GM13977 (cell line): ENCODE measurements at regions not wholly inside any gene's neighbourhood (a gene's known extent, or its start where the extent isn't known, plus 50 kb on each side); places are given as distances from the start of the nearest gene placed in this dataset.

Experiments used
- DNase-seq: peaks from one replicate; pipeline ENCODE4 v3.0.0; 2012; ENCODE audit warnings: low spot score
- in situ Hi-C: fragments of 300-500 bp; cut with MboI; formaldehyde crosslinking; loops from one replicate; pipeline ENCODE4 v1.12.0; 2022; ENCODE audit warnings: low sequenced_read_pairs, low pct_unique_long_range_greater_than_20kb, mixed read lengths, inconsistent platforms; ENCODE audit not compliant: unreplicated experiment
- TF ChIP-seq, protein P1 (sequence below): IDR thresholded peaks from 2 replicates; pipeline ENCODE4 v1.5.1; 2012; ENCODE audit warnings: mild to moderate bottlenecking, control low read depth; ENCODE audit not compliant: insufficient read depth; ENCODE audit errors: extremely low read depth, missing control alignments

DNA sequence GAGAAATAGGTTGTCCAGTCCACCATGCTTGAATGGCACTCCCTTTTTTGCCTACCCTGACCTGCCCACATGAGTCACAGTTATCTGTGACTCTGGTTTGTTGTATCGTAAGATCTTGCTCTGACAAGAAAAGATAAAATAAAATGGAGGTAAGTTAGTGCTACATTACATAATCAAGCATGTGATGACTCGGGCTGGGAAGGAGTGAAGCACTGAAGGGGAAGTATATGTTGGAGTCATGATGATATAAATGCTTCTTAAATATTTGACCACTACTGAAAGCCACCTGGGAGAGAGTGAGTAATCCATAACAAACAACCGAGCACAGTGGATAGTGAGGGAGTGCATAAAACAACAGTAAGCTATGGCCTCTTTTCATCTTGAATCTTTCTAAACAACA is 124.4 kb downstream of the SHOX2 start:
- TF ChIP-seq, protein P1, sequence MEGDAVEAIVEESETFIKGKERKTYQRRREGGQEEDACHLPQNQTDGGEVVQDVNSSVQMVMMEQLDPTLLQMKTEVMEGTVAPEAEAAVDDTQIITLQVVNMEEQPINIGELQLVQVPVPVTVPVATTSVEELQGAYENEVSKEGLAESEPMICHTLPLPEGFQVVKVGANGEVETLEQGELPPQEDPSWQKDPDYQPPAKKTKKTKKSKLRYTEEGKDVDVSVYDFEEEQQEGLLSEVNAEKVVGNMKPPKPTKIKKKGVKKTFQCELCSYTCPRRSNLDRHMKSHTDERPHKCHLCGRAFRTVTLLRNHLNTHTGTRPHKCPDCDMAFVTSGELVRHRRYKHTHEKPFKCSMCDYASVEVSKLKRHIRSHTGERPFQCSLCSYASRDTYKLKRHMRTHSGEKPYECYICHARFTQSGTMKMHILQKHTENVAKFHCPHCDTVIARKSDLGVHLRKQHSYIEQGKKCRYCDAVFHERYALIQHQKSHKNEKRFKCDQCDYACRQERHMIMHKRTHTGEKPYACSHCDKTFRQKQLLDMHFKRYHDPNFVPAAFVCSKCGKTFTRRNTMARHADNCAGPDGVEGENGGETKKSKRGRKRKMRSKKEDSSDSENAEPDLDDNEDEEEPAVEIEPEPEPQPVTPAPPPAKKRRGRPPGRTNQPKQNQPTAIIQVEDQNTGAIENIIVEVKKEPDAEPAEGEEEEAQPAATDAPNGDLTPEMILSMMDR = no peak
- in situ Hi-C loops = no loop called here
- DNase-seq = no peak

GRCh38 chr3:157979022-157979421 is 127.2 kb downstream of the SHOX2 start:
- no peak for DNase-seq
- TF ChIP-seq, protein P1 = no peak
- in situ Hi-C loops = no loop called here

DNA sequence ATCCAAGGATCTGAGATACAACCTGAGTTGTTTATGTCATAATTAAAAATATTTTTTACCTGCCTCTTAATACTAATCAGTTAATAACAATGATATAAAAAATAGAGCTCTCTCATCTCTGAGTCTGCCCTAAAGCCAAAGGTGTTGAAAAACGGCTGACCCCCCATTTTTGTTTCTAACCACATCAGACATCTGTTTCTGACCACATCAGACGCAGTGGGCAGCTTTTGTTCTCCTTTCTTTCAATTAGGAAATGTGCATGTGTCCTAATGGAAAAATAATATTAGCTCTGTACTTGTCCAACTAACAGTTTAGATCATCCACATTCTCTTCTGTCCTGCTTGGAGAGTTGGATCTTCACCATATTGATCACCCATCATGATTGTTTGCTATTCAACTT is 144.6 kb downstream of the SHOX2 start:
- TF ChIP-seq, protein P1 = no peak
- DNase-seq = no peak
- in situ Hi-C loops = no loop called here

- no peak for DNase-seq
- TF ChIP-seq, protein P1 = no peak
- in situ Hi-C loops = no loop called here
These were observed 147.8 kb downstream of the SHOX2 start for GRCh38 chr3:157958457-157958856.

GRCh38 chr3:157956850-157957249 is 149.4 kb downstream of the SHOX2 start:
- no peak for DNase-seq
- in situ Hi-C loops = no loop called here
- TF ChIP-seq, protein P1 = no peak

GRCh38 chr3:157956176-157956575 is 150.0 kb downstream of the SHOX2 start:
- in situ Hi-C loops = no loop called here
- no peak for DNase-seq
- TF ChIP-seq, protein P1 = no peak

DNA sequence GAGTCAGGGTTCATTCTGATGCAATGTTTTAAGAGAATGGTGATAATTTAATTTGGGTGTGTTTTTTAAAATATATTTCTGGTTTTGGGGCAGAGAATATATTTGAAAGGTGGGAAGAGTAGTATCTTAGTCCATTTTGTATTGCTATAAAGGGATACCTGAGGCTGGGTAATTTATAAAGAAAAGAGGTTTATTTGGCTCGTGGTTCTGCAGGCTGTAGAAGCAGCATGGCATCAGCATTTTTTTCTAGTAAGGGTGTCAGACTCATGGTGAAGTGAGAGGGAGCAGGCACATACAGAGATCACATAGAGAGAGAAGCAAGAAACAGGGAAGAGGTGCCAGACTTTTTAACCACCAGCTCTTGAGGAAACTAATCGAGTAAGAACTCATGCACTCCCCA is 152.7 kb downstream of the SHOX2 start:
- TF ChIP-seq, protein P1 = no peak
- in situ Hi-C loops = no loop called here
- no peak for DNase-seq
